Activated CD8-positive, alpha-beta memory T cell treated with anti-CD3 and anti-CD28 coated beads for 1 hour (primary cell): ENCODE measurements at regions not wholly inside any gene's neighbourhood (a gene's known extent, or its start where the extent isn't known, plus 50 kb on each side); places are given as distances from the start of the nearest gene placed in this dataset.
"Not testable (repeated sequence)": the region's sequence is repeated elsewhere in the genome, so short reads cannot be mapped to it uniquely, and the experiment has no call there.

ENCODE experiments used
- DNase-seq, 2 donors: peaks; one replicate each; pipeline ENCODE4 v3.0.0-alpha.2; 2020; ENCODE audit warnings: low read depth in 1 of 2; ENCODE audit errors: extremely low read depth in 1 of 2

DNA sequence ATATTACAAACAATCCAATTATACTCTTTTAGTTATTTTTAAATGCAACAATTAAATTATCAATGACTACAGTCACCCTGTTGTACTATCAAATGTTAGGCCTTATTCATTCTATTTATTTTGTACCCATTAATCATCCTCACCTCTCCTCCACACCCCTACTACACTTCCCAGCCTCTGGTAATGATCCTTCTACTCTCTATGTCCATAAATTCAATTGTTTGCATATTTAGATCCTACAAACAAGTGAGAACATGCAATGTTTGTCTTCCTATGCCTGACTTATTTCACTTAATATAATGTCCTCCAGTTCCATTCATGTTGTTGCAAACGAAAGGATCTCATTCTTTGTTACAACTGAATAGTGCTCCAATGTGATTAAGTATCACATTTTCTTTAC lies 1414.6 kb downstream of the SLITRK1 start:
- DNase-seq, result no peak

DNA sequence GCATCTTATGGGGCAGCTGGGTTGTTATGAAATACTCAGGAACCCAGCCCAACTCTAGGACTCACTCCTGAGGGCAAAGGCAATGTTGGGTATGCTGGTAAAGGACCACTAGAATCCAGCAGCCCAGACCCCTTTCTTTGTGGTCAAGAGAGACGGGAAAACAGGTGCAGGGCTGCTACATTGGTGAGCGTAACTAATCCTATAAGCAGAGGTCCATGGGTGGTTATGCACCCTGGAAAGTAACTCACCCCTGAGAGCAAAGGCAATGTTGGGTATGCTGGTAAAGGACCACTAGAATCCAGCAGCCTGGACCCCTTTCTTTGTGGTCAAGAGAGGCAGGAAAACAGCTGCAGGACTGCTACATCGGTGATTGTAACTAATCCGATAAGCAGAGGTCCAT lies 1422.7 kb downstream of the SLITRK1 start:
- not testable (repeated sequence) for DNase-seq

DNA sequence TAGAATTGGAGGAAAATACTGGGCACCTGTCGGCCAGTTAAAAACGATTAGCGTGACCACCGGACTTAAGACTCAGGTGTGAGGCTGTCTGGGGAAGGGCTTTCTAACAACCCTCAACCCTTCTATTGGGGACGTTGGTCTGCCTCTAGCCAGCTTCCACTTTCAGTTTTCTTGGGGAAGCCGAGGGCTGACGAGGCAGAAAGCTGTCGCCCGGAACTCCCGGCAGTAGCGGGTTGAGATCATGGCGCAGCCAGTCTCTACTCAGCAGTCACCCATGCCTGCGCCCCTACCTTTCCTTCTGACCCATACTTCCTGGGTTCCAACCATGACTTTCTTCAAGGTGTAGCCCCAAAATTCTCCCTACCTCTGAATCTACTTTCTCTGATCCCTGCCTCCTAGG lies 1424.1 kb downstream of the SLITRK1 start:
- DNase-seq, result no peak

DNA sequence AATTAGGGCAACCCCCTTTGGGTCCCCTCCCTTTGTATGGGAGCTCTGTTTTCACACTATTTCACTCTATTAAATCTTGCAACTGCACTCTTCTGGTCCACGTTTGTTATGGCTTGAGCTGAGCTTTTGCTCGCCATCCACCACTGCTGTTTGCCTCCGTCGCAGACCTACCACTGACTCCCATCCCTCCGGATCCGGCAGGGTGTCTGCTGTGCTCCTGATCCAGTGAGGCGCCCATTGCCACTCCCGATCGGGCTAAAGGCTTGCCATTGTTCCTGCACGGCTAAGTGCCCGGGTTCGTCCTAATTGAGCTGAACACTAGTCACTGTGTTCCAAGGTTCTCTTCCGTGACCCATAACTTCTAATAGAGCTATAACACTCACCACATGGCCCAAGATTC lies 1424.7 kb downstream of the SLITRK1 start:
- DNase-seq, result not testable (repeated sequence)

DNA sequence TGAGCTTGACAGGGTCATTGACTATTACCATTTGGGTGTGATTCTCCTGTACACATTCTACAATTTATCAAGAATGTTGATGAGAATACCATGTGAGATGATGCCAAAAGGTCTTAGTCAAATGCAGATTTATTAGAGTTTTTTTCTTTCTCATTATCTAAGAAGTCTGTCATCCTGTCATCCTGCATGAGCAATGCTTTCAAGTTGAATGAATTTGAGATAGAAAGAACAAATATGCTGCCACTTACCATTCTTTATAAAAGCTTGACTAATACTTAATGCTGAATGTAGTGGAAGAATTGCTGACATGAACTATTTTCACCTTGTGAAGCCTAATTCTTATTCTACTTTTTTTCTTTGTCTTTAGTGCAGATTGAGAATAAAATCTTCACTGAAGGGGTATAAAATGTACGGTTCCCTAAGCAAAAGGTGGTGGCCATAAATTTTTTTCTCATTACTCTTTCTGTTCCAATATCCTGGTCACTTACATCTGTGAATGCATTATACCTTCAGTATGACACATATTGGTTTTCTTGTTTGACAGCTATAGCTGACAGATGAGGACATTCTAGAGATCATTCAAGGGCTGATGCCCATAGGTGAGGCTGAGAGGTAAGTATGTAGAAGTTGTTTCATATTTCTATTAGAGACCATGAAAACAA lies 1434.7 kb downstream of the SLITRK1 start:
- no peak for DNase-seq

DNA sequence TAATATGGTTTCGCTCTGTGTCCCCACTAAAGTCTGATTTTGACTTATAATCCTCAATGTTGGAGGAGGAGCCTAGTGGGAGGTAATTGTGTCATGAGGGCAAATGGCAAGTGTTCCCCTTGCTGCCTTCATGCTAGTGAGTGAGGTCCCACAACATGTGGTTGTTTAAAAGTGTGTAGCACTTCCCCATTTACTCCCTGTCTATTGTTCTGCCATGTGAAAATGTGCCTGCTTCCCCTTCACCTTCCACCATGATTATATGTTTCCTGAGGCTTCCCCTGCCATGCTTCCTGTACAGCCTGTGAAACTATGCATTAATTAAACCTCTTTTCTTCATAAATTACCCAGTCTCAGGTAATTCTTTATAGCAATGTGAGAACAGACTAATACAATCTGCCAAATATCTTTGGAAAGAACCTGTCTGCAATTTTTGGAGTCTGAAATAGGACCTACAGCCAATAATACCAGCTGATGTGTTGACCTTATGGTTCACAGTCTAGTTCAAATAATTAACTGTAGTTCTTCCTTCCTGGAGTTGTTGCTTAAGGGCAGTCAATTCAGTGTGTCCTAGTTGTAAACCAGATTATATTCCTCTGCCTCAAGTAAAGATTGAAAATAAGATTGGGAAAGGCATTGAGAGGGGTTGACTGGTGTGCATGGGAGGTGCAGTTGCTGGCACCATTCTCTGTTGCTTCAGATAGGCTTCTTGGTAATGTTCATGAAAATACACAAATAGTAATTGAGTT lies 1442.9 kb downstream of the SLITRK1 start:
- DNase-seq, result no peak

DNA sequence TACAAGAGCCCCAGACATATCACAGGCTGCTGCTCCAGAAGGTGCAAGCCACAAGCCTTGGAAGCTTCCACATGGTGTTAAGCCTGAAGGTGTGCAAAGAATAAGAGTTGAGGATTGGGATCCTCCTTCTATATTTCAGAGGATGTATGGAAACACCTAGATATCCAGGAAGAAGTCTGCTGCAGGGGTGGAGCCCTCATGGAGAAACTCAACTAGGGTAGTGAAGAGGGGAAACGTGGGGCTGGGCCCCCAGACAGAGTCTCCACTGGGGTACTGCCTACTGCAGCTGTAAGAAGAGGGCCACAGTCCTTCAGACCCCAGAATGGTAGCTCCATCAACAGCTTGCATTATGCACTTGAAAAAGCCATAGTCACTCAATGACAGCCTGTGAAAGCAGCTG lies 1444.0 kb downstream of the SLITRK1 start:
- DNase-seq, result no peak

DNA sequence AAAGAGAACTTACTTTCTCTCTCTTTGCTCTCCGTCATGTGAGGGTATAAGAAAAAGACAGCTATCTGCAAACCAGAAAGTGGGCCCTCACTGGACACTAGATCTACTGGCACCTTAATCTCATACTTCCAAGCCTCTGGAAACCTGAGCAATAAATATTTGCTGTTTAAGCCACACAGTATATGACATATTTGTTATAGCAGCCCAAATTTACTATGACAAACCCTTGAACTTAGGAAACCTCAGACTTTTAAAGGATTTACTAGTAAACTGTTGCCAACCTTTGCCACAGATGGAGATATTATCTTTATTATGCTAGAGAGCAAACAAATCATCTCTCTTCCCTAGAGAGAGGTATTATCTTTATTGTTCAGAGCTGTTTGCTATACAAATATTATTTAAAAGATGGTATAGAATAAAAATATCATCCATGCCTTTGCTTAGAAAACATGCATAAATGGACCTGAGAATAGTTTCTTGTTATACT lies 1446.1 kb downstream of the SLITRK1 start:
- no peak for DNase-seq

DNA sequence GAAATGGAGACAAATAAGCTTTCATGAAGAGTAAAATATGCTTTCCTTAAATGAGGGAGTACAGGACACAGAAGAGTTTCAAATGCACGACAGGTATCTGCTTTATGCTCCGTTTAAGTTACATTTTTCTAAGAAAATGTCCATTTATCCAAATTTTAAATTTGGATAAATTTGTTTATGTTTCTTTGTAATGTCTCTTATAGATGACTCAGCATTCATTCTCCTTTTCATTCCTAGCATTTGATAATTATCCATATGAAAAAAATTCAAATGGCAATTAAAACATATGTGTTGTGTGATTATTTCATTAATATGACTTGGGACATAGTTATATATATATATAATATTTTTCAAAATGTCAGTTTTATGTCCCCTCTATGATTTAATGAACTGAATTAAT lies 1449.3 kb downstream of the SLITRK1 start:
- DNase-seq, result no peak

DNA sequence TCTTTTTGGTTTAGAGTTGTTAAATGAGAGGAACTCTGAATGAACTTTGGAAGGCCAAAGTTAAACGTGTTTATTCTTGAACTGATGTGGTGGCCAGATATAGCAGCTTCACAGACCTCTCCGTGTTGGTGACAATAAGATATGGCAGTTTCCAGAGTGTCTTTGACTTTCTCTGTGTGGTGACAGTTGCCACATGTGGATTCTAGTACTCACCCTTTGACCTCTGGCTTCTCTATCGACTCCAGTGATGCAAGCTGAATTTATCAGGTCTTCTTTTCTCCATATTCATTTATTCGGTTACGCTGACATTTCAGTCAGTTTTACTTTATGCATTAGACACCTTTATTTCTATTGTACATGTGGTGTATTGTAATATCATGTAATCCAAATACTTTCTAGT lies 1469.5 kb downstream of the SLITRK1 start:
- DNase-seq, result no peak

DNA sequence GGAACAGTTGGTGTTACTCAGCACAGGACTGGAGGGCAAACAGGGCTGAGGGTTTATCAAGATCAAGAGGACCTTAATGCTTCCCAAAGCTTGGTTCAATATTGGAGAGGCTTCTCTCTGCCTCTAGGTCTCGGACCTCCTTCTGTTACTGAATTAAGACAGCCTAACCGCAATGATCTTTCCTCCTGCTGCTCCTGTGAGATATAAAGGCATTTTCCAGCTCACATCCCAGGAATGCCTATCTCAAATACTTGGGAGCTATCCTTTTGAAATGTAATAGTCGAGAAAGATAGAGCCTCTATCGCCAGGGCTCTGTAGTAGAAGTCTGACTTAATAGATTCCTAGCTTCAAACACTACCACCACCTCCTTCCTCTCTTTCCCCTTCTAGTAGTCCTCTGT lies 1475.0 kb downstream of the SLITRK1 start:
- DNase-seq, result no peak

DNA sequence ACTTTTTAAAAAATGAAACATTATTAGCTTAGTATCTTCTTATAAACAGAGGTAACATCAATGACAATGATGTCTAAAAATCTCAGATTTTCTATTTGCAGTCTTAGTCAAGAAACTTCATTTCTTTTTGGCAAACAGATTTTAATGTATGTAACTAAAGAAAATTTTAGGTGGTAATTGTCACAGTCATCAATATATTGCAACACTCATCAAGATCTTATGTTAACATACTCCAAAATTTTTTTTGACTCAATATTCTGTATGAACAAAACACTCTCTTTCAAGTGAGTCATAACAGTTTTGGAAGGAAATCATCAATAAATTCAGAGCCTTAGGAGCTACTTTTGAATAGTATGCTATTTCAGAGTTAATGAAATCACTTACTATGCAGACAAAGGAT lies 1507.6 kb downstream of the SLITRK1 start:
- DNase-seq, result no peak

DNA sequence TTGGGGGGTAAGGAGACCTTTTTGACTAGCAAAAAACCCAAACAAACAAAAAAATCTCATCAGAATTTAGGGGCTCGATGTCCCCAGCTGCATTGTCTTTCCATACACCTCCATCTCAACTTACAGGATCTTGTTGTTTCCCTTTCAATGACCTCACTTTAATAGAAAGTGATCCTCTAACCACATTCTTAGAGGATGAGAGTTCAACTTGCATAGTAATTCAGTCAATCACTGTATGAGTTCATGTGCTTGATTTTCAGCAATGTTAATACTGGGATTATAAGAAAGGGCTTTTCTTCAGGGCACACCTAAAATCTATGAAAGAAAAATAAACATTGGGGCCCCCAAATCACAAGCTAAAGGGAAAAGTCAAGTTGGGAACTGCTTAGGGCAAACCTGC lies 1512.0 kb downstream of the SLITRK1 start:
- no peak for DNase-seq

DNA sequence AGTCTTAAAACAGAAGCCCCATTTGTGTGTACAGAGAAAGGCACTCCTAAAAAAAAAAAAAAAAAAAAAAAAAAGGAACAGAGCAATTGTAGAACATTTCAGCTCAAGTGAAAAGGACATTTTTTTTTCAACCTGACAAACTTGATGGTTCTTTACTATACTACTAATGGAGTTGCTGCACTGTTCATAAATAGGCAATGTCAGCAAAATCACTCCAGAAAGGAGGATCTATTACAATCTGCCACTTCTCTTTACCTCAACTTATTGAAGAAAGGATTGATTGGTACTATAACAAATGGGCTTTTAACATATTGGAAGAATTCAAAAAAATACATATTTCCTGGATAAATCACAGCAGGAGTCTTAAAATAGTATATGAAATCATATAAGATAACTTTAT lies 1517.7 kb downstream of the SLITRK1 start:
- DNase-seq, result no peak

DNA sequence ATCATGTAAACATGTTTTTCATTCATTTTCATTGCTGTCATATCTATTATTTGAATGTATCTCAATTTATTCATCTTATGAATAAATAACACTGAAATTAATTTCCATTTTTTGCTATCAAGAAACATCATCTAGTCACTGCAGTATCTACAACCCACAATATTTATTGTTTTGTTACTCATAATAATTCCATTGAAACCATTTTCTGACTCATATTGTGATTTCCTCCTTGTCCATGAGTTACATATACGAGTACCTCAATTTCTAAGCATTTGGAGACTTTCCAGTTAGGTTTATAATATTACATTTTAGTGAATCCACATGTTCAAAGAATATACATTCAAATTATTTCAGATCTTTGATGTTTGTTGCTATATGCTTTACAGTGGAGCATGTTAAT lies 1524.0 kb downstream of the SLITRK1 start:
- no peak for DNase-seq

DNA sequence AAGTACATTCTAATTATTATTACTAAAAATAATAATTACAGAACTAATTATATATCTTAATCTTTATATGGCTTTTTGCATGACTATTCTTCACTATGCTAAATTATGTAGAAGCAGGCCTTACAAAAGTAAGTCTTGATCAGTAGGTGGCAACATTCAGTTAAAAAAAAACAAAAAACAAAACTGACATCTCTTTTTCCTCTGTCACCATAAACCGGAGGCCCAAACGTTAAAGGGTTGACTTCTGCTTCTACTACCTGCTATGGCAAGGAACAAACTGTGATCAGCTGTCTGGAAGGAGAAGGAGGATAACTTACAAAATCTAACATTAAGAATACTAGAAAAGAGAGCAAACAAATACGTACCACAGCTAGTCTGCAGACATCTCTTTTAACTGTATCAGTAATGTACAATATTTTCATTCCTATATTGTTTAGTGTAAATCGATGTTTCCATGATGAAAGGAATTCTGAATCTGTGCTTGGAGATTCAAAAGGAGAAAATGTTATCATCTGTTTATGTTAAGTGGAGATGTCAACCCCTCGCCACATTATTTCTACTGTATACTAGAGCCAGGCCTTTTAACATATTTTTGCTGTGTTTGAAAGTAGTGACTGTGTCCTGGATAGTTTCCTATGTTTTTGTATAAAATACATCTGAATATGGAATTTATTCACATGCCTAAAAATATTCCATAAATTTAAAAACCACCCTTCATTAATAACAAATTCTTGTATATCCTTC lies 1525.4 kb downstream of the SLITRK1 start:
- no peak for DNase-seq

DNA sequence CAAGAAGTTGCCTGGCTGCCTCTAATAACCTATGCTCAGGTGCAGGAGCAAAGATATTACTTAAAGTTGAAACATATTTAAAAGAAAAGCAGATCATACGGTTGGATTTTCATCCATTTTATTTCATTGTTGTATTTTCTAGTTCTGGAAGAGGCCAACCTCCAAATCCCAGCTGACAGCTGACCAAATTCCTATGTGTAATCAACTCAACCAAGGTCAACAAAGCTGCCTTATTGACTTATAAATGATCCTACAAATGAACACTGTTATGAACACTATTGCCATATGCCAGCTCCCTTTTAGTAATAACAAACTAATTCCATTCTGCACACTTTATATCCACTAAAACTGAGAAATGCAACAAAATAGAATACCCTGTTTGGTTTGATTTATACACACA lies 1537.4 kb downstream of the SLITRK1 start:
- no peak for DNase-seq

DNA sequence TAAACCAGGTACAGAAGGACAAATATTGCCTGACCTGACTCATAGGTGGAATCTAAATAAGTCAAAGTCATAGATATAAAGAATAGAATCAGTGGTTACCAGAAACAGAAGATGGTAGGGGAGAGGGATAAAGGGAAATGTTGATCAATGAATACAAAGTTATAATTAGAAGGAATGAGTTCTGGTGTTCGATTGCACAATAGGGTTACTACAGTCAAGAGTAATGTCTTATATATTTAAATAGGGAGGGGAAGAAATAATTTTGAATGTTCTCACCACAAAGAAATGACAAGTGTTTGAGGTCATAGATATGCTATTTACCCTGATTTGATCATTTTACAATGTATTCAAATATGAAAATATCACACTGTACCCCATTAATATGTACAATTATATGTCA lies 1541.2 kb downstream of the SLITRK1 start:
- no peak for DNase-seq

DNA sequence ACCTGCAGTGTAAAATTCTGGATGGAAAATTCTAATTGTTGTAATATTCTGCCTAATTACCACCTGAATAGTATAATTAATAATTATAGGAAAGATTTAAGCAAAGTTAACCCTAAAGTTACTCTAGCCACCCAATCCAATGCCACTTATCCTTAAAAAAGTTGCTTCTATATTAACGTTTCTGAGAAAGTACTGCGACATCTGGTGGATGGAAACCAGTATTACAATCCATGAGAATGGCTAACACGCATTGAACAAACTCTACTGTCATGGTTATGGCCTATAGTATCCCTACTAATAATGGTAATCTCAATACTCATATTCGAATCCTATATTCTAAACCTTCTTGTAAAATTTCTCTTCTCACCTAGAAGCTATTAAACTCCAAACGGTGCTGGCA lies 1551.8 kb downstream of the SLITRK1 start:
- no peak for DNase-seq

DNA sequence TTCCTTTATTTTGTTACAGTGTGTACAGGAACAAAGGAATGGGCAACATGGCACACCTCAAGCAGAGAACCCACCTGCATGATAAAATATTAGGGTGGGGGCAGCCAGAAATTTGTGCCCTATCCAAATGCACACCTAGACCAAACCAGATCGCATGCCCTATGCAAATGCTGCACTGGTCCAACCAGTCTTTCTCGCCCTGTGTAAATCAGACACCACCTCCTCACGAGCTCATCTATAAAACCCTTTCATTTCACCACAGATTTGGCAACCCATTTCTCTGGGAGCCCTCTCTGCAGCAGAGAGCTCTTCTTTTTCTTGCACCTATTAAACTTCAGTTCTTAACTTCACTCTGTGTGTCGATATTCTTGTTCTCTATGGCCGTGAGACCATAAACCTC lies 1559.2 kb downstream of the SLITRK1 start:
- no peak for DNase-seq

DNA sequence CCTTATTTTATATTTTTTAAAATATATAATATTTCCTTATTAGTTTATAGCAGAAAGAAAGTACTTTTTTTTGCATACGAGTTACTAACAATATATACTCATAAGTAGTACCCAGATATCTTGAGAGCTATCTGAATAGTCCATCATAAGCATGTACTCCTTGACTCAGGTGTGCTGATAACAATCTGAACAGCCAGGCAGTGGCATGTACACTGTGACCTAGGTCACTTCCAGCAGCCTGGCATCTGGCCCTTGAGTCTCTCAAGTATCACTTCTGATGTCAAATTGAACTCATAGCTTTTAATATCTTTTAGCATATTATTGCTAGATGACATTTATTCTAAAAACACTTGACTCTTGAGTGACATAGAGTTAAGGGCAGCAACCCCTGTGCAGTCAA lies 1576.7 kb downstream of the SLITRK1 start:
- DNase-seq, result no peak

DNA sequence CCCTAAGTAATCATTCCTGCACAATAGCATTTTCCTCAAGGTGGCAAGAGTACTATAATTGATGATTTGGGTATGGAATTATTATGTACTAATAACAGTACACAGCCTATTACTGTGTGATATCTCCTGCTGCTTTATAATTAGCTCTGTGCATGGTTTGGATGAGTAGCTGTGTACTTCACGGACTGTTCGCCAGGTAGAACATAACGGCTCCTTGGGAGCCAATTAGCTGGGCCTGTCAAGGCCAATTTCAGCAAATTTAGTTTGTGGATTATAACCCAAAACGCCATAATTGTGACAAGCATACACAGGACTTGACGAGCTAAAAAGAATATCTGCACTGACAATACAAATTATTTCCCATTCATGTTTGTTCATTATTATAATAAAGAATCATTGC lies 1584.2 kb downstream of the SLITRK1 start:
- no peak for DNase-seq
